Body of pancreas (tissue), 4 donors: ENCODE measurements at regions not wholly inside any gene's neighbourhood (a gene's known extent, or its start where the extent isn't known, plus 50 kb on each side); places are given as distances from the start of the nearest gene placed in this dataset.

Experiments used
- ATAC-seq: fragments of 150-250 bp; one replicate; pipeline ENCODE4 v1.9.1; 2016
- DNase-seq, 4 donors: peaks; one replicate each; pipeline ENCODE4 v3.0.0-alpha.2; 2019
- H3K27ac ChIP-seq, 4 donors: fragments of 200-600 bp; sonication (generic); 1 replicate in 3 of 4; 2 replicates in 1 of 4; pipeline versions ENCODE4 v1.5.1 to v1.6.1; 2016 to 2019; ENCODE audit warnings: mild to moderate bottlenecking in 1 of 4, mixed read lengths in 1 of 4, moderate library complexity in 1 of 4
- H3K27me3 ChIP-seq, 2 donors: fragments of 200-600 bp; sonication (generic); one replicate each; pipeline ENCODE4 v1.6.0; 2016; ENCODE audit warnings: mild to moderate bottlenecking in 1 of 2
- H3K36me3 ChIP-seq, 2 donors: fragments of 200-600 bp; sonication (generic); replicated peaks in 1 of 2; 2 replicates each; pipeline ENCODE4 v1.5.1; 2016; ENCODE audit warnings: low read depth in 2 of 2; ENCODE audit not compliant: insufficient read depth in 1 of 2
- H3K4me1 ChIP-seq: fragments of 200-600 bp; sonication (generic); one replicate; pipeline ENCODE4 v1.6.0; 2016
- H3K4me3 ChIP-seq, 2 donors: fragments of 200-600 bp; sonication (generic); 1 replicate in 1 of 2; 2 replicates in 1 of 2; pipeline ENCODE4 v1.5.1; 2016 to 2019
- H3K9me3 ChIP-seq, 3 donors: fragments of 200-600 bp; sonication (generic); 1 replicate in 2 of 3; 2 replicates in 1 of 3; pipeline ENCODE4 v1.5.1; 2016
- POLR2A ChIP-seq, 3 donors: fragments of 450-650 bp; IDR thresholded peaks; one replicate each; pipeline ENCODE4 v1.6.1; 2016; ENCODE audit warnings: antibody characterized with exemption in 3 of 3, mild to moderate bottlenecking in 2 of 3
- WGBS, 2 donors: methylation state at CpG; one replicate each; pipeline ENCODE4 v1.1.5; 2017; 5-methylcytosine and 5-hydroxymethylcytosine counted together
- intact Hi-C: fragments of 100-400 bp; cut with DNase I; formaldehyde crosslinking; loops from one replicate; pipeline ENCODE4 v1.15.1; 2023
- TF ChIP-seq, protein P1 (sequence below), 7 experiments: fragments of 450-650 bp in 4 of 7; fragments of 200-600 bp in 3 of 7; sonication (generic) in 3 of 7; IDR thresholded peaks; one replicate each; pipeline ENCODE4 v1.5.1; 2016 to 2019; ENCODE audit warnings: antibody characterized with exemption in 7 of 7

- intact Hi-C loops = no loop called here
- TF ChIP-seq, protein P1, sequence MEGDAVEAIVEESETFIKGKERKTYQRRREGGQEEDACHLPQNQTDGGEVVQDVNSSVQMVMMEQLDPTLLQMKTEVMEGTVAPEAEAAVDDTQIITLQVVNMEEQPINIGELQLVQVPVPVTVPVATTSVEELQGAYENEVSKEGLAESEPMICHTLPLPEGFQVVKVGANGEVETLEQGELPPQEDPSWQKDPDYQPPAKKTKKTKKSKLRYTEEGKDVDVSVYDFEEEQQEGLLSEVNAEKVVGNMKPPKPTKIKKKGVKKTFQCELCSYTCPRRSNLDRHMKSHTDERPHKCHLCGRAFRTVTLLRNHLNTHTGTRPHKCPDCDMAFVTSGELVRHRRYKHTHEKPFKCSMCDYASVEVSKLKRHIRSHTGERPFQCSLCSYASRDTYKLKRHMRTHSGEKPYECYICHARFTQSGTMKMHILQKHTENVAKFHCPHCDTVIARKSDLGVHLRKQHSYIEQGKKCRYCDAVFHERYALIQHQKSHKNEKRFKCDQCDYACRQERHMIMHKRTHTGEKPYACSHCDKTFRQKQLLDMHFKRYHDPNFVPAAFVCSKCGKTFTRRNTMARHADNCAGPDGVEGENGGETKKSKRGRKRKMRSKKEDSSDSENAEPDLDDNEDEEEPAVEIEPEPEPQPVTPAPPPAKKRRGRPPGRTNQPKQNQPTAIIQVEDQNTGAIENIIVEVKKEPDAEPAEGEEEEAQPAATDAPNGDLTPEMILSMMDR (IDR thresholded peaks at IDR 0.05) = no peak
- no peak for TF ChIP-seq POLR2A (IDR thresholded peaks at IDR 0.05)
- Histone ChIP-seq H3K36me3 (no peaks in the 10 kb centered on the region), H3K4me1 (no peaks in the 10 kb centered on the region), H3K9me3 (no peaks in the 10 kb centered on the region), H3K4me3 (no peak overlapping the region), H3K27ac (no peak overlapping the region), H3K27me3 (no peaks in the 10 kb centered on the region)
- DNase-seq (no peak), ATAC-seq (no peak)
Observed at GRCh38 chr9:25396828-25397227, 281.4 kb downstream of the TUSC1 start.

DNA sequence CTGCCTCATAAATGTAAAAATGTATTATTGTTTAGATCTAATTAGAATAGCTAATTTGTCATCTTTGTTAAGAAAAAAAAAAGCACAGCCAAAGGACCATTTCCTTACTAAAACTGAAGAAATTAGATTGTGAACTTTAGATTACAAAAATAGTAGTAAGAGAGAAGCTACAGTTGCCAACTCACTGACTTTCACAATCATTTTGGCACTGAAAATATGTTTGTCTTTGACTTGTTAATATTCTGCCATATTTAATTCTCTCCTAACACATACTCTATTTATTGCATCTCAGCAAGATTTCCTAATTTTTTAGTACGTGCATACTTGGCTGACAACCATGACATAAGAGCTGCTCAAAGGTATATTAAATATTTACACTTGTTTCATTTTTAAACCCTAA is 297.1 kb downstream of the TUSC1 start:
- Histone ChIP-seq H3K27ac (no peak overlapping the region), H3K4me1 (no peaks in the 10 kb centered on the region), H3K9me3 (no peaks in the 10 kb centered on the region), H3K4me3 (no peak overlapping the region), H3K36me3 (no peaks in the 10 kb centered on the region), H3K27me3 (no peaks in the 10 kb centered on the region)
- intact Hi-C loops = no loop called here
- DNase-seq (no peak), ATAC-seq (no peak)
- WGBS, 2 donors = 50 to 68% methylated on average over 1 of the region's 1 CpG
- TF ChIP-seq, protein P1 (IDR thresholded peaks at IDR 0.05) = no peak
- no peak for TF ChIP-seq POLR2A (IDR thresholded peaks at IDR 0.05)

GRCh38 chr9:25377039-25377438 is 301.2 kb downstream of the TUSC1 start:
- 63 to 73% methylated on average over 10 of the region's 10 CpGs for WGBS, 2 donors
- Histone ChIP-seq H3K36me3 (no peaks in the 10 kb centered on the region), H3K27me3 (no peaks in the 10 kb centered on the region), H3K4me1 (no peaks in the 10 kb centered on the region), H3K4me3 (no peak overlapping the region), H3K9me3 (no peaks in the 10 kb centered on the region), H3K27ac (no peak overlapping the region)
- DNase-seq (no peak), ATAC-seq (no peak)
- no peak for TF ChIP-seq POLR2A (IDR thresholded peaks at IDR 0.05)
- TF ChIP-seq, protein P1 (IDR thresholded peaks at IDR 0.05) = no peak
- intact Hi-C loops = no loop called here

- no peaks in the 10 kb centered on the region for H3K9me3 ChIP-seq
- H3K36me3 ChIP-seq = no peaks in the 10 kb centered on the region
- no peak overlapping the region for H3K4me3 ChIP-seq
- no peak overlapping the region for H3K27ac ChIP-seq
- no peaks in the 10 kb centered on the region for H3K27me3 ChIP-seq
- intact Hi-C loops = no loop called here
- no peak for DNase-seq
- no peak for ATAC-seq
- TF ChIP-seq, protein P1 (IDR thresholded peaks at IDR 0.05) = no peak
- TF ChIP-seq POLR2A (IDR thresholded peaks at IDR 0.05) = no peak
- 57 to 65% methylated on average over 1 of the region's 1 CpG for WGBS, 2 donors
- H3K4me1 ChIP-seq = no peaks in the 10 kb centered on the region
Observed at GRCh38 chr9:25374281-25374680, 304.0 kb downstream of the TUSC1 start.

GRCh38 chr9:25366906-25367305 is 311.3 kb downstream of the TUSC1 start:
- H3K27me3 ChIP-seq = no peaks in the 10 kb centered on the region
- no peak for TF ChIP-seq POLR2A (IDR thresholded peaks at IDR 0.05)
- TF ChIP-seq, protein P1 (IDR thresholded peaks at IDR 0.05) = no peak
- WGBS, 2 donors = 30 to 36% methylated on average over 1 of the region's 1 CpG
- H3K4me3 ChIP-seq = no peak overlapping the region
- H3K9me3 ChIP-seq = no peaks in the 10 kb centered on the region
- no peaks in the 10 kb centered on the region for H3K4me1 ChIP-seq
- ATAC-seq (no peak), DNase-seq (no peak)
- intact Hi-C loops = no loop called here
- no peak overlapping the region for H3K27ac ChIP-seq
- H3K36me3 ChIP-seq = no peaks in the 10 kb centered on the region
